ENCODE measurements at regions not wholly inside any gene's neighbourhood (a gene's known extent, or its start where the extent isn't known, plus 50 kb on each side); places are given as distances from the start of the nearest gene placed in this dataset.

GRCh38 chr14:87712396-87713090 is 280.4 kb downstream of the GALC start:
- no peak for DNase-seq

- DNase-seq = no peak
Measured at GRCh38 chr14:87705439-87705896, 287.5 kb downstream of the GALC start.

- no peak for DNase-seq
Measured at GRCh38 chr14:87698481-87698880, 294.5 kb downstream of the GALC start.

DNA sequence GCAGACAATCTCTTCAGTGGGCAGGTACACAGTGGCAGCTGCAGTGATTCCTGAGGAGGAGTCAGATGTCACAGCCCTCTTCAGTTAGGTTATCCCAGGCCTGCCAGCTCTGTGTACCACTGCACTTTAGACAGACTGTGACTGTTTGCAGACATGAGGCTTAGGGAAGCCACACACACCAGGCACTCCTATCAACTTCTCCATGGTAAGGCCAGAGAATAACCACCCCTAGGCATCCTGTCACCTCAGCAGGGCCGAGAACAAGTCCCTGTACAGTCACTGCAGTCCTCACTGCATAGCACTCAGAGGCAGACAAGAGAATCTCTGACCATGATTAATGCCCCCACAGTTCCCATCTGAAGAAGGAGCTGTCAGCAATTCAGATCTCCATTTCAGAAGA is 296.5 kb downstream of the GALC start:
- no peak for DNase-seq

- no peak for DNase-seq
Measured at GRCh38 chr14:87691042-87691881, 301.7 kb downstream of the GALC start.

DNA sequence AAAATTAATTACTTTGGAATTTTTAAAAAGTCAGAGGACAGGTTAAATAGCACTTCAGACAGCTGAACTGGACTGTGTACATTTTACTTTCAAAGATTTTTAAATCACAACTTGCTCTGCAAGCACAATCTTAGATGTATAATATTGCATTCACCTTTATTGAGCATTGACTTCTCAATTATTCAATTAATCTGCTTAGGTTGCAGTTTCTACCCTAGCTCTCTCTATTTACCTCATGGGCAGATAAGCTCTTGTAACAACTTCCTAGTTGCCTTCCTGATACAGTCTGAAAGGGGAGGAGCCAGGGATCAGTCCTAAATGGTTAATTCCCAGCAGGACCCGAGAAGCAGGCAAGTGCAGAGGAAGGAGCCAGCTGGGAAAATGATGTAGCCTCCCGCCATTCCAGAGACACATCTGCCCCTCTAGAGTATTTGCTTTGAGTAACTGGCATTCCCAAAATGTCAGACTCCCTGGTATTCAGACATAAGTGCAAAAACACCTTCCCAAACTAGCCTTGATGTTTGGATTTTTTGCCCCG is 302.8 kb downstream of the GALC start:
- no peak for DNase-seq

- no peak for DNase-seq
Measured at GRCh38 chr14:87688524-87688923, 304.5 kb downstream of the GALC start.

DNA sequence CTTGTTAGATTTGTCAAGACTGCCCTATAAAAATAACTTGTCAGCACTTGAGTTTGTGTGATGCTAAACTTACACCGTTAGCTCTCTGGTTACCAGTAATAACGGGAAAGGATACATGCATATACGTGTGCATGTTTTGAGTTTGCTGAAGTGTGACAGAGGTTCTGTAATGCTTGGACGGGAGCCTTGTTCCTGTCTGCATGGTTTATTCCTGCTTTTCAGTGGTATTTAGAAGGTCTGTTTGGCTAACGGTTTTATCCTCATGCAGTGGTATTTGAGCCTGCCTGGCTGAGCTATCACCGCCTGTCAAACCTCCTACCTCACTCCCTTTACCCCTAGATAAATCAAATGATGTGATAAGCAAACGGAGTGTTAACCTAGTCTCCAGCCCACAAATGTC is 305.6 kb downstream of the GALC start:
- DNase-seq = no peak

DNA sequence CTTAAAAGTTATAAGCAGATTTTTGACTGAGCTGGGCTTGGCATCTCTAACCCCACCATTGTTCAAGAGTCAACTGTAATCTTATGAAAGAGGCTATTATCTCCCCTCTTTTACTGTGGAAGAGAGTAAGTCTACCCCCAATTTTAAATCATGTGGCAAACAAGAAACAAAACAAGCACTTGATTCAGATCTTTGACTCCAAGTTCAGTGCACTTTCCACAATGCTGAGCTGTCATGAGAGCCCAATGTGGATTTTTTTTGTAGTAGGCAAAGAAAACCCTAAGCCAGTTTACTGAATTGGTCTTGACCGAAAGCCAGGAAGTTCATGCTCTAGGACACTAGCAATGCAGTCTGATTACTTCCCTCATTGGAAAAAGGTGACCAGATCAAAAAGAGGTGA is 306.2 kb downstream of the GALC start:
- DNase-seq = no peak

GRCh38 chr14:87679866-87680265 is 313.1 kb downstream of the GALC start:
- no peak for DNase-seq

DNA sequence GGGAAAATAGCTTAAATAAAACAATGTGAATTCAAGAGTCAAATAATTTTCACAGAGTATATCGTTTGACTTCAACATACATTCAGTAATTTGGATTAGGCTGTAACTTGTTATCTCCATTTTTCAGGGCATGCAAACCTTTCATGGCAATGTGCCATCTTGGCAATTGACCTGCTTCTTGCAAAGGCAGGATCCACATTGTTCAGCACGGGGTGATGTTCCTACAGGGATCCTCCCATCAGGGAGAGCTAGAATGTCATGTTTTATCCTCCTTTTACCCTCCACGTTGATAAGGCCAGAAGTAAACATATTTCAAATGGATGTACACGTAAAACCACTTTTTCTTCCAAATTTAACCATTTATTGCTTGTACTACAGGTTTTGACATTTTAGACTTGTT is 314.4 kb downstream of the GALC start:
- no peak for DNase-seq

DNA sequence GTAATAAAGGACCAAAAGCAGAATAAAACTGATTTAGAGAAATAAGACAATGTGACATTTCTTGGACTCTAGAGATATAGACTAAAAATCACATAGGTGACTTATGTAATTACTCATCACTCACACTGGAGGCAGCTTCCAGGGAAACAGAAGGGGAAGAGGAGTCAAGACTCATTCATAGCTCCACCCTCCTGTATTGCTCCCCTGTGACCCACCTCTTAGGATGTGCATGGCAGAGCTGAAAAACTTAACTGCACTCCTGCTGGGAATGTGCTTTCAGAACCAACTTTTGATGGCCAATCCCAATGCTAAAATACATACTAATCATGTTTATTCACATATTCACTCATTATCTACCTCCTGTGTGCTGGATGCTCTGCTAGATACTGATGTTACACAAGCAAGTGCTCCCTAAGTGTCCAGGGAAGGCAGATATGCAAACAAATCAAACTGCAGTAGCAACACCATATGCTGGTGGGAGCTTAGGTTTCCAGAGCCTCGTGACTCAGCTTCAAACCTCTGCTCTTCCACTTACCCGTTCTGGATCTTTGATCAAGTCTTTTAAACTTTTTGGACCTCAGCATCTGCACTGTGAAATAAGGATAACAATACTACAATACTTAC is 316.1 kb downstream of the GALC start:
- DNase-seq = no peak

DNA sequence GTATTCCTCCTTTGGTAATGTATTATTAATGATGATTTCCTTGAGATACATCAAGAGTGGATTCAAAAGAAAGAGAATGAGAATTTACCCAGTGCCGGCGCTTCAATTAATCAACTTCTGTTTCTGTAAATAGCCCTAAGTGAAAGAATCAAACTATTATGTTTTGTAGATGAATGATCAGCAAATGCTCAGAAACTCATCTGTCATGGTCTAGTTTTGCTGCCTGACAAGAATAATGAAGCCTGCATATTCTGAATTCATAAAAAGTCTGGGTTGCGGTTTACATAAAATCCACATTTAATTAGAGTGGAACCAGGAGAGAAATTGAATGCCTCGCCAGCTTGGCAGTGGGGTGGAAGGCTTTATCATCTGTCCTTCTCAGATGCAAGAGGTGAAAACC is 325.3 kb downstream of the GALC start:
- DNase-seq = no peak

DNA sequence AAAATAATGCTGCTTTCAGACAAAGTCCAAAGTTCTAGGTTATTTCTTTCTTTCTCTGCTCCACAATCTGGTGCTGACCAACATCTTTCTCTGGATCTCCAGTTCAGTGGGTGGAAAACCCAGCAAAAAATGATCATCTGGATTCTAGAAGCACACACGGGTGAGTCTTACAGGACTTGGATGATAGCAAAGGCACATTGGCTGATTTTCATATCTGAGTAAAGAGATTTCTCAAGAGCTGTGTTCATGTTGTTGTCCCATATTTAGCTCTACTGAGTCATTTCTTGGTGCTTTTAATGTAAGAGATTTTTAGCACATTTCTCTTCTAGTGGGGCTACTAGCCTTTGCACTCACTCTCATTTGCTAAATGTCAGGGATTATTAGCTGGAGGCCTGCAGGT is 336.7 kb downstream of the GALC start:
- DNase-seq = no peak

DNA sequence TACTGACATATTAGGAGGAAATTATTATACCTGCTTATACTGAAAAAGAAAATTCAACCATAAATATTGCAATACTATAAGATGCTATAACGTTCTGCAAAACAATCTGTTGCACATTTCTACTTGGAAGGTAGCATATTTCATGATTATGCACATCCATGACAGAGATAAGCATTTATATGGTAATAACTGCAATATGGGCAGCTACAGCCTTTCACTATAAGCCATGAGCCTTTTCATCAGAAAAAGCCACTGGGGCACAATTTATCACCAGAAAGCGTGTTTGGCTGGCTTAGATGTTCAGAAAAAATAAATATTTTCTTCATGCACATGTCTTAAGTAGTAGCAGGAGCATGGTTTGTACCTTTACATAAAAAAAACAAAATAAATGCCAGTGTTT is 340.7 kb downstream of the GALC start:
- DNase-seq = no peak

GRCh38 chr14:87644689-87645088 is 348.3 kb downstream of the GALC start:
- DNase-seq = no peak

GRCh38 chr14:87643005-87643404 is 350.0 kb downstream of the GALC start:
- DNase-seq = no peak

GRCh38 chr14:87640553-87640952 is 352.4 kb downstream of the GALC start:
- DNase-seq = no peak

DNA sequence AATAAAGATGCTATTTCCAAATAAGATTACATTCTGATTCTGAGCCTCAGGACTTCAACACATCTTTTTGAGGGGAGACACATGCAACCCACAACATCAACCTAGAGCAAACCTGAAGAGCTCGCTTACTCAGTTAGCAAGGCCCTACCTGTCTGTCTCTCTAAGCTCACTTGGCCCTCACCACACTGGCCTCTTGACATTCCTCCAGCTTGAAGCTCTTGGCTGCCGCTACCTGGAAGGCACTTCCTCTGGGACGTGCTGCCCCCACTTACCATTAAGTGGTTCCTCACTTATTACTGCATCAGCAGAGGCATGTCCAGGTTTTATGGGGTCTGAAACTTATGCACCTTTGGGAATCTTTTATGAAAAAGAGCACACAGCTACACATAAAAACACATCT is 354.8 kb downstream of the GALC start:
- no peak for DNase-seq

- no peak for DNase-seq
Measured at GRCh38 chr14:87635442-87635841, 357.5 kb downstream of the GALC start.

GRCh38 chr14:87632796-87633195 is 360.2 kb downstream of the GALC start:
- no peak for DNase-seq

DNA sequence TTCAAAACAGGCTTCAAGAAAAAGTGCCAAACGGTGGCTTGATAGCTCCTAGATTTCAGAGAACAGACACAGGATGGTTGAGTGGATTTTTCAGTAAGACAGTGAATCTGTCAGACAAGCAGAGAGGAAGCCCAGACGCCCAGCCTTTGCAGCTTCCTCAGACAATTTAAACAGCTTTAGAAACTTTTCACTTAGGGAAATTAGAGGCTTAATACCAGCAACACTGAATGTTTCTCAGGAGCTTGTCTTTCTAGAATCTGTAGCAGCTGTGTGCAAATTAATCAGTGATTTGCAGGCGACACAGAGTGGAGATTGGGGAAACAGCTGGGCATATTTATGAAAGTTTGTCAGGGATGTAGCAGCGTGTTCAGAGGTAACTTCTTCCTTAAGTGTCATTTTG is 362.1 kb downstream of the GALC start:
- no peak for DNase-seq

- no peak for DNase-seq
Measured at GRCh38 chr14:87629788-87630187, 363.2 kb downstream of the GALC start.

DNA sequence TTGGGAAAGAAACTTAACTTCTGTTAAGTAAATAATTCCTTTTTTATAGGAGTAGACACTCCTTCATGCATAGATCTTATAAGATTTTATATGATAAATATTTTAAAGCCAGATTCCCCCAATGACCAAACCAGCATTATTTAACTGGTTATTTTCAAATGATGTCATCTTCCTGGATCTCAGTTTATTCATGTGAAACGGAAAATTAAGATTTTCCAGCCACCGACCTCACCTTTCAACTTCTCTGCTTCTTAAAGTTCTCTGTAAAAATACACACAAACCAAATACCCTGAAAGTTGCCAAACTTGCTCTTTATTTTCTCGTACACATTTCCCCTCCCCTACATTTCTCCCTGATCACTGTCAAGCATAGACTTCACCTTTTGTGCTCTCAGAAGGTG is 364.2 kb downstream of the GALC start:
- no peak for DNase-seq
